WTC11 (cell line): ENCODE measurements at regions not wholly inside any gene's neighbourhood (a gene's known extent, or its start where the extent isn't known, plus 50 kb on each side); places are given as distances from the start of the nearest gene placed in this dataset.

Experiments
- ATF1 ChIP-seq: sonication (generic); formaldehyde crosslinking; IDR thresholded peaks from 2 replicates; pipeline ENCODE4 v1.8.1; 2023; ENCODE audit warnings: mild to moderate bottlenecking, moderate library complexity, missing genetic modification reagents
- TP53 ChIP-seq: sonication (generic); formaldehyde crosslinking; IDR thresholded peaks from 2 replicates; pipeline ENCODE4 v1.8.1; 2023; ENCODE audit warnings: mild to moderate bottlenecking, missing genetic modification reagents
- TF ChIP-seq, protein P1 (sequence below): fragments of 200-600 bp; IDR thresholded peaks from 2 replicates; pipeline ENCODE4 v1.8.0; 2022; ENCODE audit warnings: antibody characterized with exemption

DNA sequence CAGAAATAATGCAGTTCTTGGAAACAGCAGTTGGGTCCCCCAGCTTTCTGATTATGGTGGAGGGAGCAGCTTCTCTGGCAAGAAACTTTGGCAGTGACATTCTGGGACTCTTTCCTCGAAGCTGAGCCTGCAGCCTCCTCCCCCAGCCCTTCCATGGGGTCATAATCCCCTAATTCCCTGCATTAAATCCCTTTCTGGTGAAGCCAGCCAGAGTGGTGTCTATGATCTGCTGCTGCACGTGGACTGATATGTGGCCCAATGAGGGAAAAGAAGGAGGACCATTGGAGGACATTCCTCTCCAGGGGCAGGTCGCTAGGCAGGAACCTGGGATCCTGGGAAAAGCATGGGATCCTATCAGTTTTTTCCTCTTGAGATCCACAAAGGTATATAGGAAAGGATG, 470.5 kb downstream of the RPS24 start:
- TF ChIP-seq ATF1 (CRISPR knock-in tag) (no peak), TP53 (CRISPR knock-in tag) (no peak)
- TF ChIP-seq, protein P1, sequence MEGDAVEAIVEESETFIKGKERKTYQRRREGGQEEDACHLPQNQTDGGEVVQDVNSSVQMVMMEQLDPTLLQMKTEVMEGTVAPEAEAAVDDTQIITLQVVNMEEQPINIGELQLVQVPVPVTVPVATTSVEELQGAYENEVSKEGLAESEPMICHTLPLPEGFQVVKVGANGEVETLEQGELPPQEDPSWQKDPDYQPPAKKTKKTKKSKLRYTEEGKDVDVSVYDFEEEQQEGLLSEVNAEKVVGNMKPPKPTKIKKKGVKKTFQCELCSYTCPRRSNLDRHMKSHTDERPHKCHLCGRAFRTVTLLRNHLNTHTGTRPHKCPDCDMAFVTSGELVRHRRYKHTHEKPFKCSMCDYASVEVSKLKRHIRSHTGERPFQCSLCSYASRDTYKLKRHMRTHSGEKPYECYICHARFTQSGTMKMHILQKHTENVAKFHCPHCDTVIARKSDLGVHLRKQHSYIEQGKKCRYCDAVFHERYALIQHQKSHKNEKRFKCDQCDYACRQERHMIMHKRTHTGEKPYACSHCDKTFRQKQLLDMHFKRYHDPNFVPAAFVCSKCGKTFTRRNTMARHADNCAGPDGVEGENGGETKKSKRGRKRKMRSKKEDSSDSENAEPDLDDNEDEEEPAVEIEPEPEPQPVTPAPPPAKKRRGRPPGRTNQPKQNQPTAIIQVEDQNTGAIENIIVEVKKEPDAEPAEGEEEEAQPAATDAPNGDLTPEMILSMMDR, result no peak
